ENCODE measurements at regions not wholly inside any gene's neighbourhood (a gene's known extent, or its start where the extent isn't known, plus 50 kb on each side); places are given as distances from the start of the nearest gene placed in this dataset.

- DNase-seq (ENCODE audit: low read depth), result no peak
These were observed 162.7 kb downstream of the KITLG start for GRCh38 chr12:88417531-88417930.

DNA sequence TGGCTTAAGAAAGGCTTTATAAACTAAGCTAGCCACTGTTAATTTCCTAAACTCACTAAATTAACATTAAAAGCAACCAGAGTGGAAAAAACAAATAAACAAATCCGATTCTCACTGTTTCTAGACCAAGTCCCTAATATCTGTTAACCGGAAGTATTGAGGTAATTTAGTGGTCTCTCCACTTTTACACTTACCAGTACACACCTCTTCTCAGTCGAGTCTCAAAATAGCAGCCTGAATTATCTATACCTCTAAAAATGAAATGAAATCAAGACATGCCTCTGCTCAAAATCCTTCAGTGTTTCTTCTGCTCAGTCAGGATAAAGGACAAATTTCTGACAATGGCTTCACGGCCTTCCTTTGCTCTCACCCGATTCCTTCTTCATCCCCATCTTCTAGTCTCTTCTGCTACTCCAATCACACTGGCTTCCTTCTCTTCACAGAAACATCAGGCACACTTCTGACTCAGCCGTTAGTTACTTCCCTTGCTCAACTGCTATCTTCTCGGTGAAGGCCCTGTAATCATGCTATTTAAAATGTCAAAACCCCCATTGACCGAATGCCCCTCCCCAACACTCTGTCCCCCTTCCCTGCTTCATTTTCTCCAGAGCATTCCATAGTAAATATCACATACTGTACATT, 161.3 kb downstream of the KITLG start:
- no peak for DNase-seq (ENCODE audit: low read depth)

DNA sequence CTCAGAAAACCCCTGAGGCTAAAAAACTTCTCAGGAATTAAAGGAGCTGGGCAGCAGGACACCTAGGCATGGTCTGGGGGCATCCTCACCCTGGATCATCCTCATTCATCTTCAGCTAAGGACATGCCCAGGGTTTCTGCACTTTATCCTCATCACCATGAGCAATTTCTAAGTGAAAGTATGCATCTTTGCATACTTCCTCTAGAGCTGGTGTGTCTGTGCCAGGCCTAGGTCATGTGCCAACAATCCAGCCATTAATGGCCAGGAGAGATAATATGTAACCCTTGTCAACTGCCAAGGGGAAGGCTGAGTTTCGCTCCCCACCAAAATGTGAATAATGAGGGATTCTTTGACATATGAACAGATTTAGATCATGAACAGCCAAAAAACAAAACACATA, 160.5 kb downstream of the KITLG start:
- no peak for DNase-seq (ENCODE audit: low read depth)

DNA sequence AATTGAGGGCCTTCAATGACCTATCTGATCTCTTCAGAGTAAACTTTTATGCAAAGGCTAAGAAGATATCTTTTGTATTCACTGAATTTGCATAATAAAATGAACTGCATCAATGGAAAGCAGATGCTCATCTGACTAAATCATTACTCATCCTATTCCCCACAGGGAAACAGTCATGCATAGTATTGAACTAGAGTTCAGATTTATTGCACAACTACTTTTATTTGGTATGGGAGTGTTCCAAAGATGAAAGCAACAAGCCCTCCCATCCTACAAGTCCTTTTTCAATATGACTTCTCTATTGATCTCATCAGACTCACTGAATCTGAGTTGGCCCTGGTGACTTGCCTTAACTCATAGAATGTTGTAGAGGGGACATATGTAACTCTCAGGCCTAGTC, 159.8 kb downstream of the KITLG start:
- no peak for DNase-seq (ENCODE audit: low read depth)

DNA sequence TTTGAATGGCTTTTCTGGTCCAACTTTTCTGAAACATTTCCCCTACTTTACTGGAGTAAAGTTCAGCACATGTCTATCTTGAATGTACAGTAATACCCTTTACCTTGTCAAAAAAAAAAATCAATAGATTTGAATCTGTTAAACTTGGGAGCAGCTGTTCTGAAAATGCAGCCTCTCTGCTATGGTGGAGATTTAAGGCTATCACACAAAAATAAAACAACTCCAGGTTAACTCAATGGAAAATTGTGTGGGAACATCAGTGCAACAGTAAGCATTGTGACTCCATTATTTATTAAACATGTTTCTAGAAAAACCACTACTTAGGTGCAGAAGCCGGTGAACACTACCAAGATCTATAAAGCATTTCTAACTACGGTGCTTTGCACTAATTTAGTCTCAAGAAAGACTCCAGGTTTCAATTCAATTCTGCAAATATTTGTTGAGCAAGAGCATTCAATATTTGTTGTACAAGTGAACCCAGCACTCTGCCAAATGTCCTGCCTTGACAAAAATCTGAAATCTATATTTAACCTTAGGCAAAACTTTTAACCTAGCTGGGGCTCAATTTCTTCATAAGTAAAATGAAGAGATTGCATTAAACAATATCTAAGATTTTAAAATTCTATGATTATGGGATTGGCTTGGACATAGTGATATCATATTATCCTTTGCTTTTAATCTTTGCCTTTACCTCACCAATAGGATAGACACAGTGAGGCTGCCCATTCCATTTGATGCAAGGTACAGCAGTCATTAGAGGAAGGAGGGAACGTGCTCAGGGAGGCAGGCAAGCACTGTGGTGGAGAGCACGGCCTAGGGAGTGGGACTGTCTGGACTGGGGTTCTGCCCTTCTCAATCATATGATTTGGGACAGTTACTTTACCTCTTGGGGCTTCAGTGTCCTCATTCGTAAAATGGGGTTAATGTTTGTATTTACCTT, 155.2 kb downstream of the KITLG start:
- no peak for DNase-seq (ENCODE audit: low read depth)

DNA sequence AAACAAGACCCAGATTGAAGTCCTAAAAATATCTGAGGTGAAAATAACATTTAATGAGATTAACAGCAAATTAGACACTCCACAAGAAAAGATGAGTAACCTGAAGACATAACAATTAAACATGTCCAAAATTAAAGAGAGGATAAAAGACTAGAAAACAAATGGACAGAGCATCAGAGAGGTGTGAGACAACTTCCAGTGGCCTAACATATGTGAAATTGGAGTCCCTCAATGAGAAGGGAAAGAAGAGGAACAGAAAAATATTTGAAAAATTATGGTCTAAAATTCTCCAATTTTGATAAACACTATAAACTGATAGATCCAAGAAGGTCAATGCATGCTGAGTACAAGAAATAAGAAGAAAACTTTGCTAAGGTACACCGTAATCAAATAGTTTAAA, 151.9 kb downstream of the KITLG start:
- DNase-seq (ENCODE audit: low read depth), result no peak

GRCh38 chr12:88431246-88431645, 149.0 kb downstream of the KITLG start:
- no peak for DNase-seq (ENCODE audit: low read depth)

- DNase-seq (ENCODE audit: low read depth), result no peak
These were observed 147.5 kb downstream of the KITLG start for GRCh38 chr12:88432531-88433490.

DNA sequence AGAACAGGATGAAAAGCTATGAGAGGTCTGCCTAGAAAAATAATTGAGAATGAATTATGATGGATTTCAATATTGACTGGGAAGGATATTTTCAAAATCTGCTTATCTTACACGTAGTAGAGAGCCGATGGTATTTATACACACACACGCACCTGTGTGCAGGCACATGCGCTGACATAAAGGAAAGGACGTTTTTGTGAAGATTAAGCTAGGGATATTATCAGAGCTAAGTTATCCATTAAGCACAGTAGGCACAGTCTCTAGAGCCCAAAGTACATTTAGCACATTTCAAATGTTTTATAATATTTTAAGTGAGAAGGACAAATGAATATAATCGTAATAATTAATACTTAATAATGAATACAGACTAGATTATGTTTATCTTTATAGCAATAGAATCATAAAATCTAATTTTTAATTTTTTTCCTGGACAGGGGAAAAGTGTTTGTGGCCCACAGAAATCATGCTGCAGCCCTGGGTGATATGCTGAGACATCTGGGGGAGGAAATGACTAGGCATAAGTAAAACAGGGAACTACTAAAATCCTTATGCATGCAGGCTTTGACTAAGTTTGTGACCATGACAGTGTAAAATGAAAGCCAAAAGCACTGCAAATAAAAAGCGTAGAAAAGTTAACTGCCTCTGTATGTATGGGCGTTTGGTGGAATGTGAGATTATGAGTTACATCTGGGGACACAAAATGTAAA, 146.1 kb downstream of the KITLG start:
- no peak for DNase-seq (ENCODE audit: low read depth)

- DNase-seq (ENCODE audit: low read depth), result no peak
These were observed 144.8 kb downstream of the KITLG start for GRCh38 chr12:88435334-88436076.

- DNase-seq (ENCODE audit: low read depth), result no peak
These were observed 143.0 kb downstream of the KITLG start for GRCh38 chr12:88437226-88437625.

Measured in activated T-helper 9 cell treated with anti-CD3 and anti-CD28 coated beads, Interleukin-2, amount 50 U/mL, for 16 hours (primary cell).